ENCODE measurements at regions not wholly inside any gene's neighbourhood (a gene's known extent, or its start where the extent isn't known, plus 50 kb on each side); places are given as distances from the start of the nearest gene placed in this dataset.

- Histone ChIP-seq H2AFZ (no peak overlapping the region), H3K4me2 (no peak overlapping the region), H3K9me2 (replicated peaks; ENCODE audit: insufficient read depth) (no peaks in the 10 kb centered on the region), H3K79me2 (no peaks in the 10 kb centered on the region), H4K20me1 (ENCODE audit: insufficient read depth, poor library complexity, severe bottlenecking) (no peaks in the 10 kb centered on the region), H3K27ac (no peak overlapping the region), H3K9me3 (ENCODE audit: low read depth) (no peaks in the 10 kb centered on the region), H3K4me1 (ENCODE audit: insufficient read depth) (no peaks in the 10 kb centered on the region), H3K27me3 (no peaks in the 10 kb centered on the region), H3K4me3 (no peak overlapping the region), H3K36me3 (replicated peaks; ENCODE audit: insufficient read depth, low read depth) (no peaks in the 10 kb centered on the region)
- WGBS (ENCODE audit: low lambda C conversion rate, missing lambda C conversion rate): 66% methylated on average over 6 of the region's 6 CpGs
- no peak for DNase-seq (ENCODE audit: low spot score)
- TF ChIP-seq EZH2phosphoT487 (IDR thresholded peaks at IDR 0.05; ENCODE audit: low read depth, severe bottlenecking, unreplicated experiment) (no peak), EZH2 (IDR thresholded peaks at IDR 0.05; ENCODE audit: borderline replicate concordance) (no peak)
- TF ChIP-seq, protein P1, sequence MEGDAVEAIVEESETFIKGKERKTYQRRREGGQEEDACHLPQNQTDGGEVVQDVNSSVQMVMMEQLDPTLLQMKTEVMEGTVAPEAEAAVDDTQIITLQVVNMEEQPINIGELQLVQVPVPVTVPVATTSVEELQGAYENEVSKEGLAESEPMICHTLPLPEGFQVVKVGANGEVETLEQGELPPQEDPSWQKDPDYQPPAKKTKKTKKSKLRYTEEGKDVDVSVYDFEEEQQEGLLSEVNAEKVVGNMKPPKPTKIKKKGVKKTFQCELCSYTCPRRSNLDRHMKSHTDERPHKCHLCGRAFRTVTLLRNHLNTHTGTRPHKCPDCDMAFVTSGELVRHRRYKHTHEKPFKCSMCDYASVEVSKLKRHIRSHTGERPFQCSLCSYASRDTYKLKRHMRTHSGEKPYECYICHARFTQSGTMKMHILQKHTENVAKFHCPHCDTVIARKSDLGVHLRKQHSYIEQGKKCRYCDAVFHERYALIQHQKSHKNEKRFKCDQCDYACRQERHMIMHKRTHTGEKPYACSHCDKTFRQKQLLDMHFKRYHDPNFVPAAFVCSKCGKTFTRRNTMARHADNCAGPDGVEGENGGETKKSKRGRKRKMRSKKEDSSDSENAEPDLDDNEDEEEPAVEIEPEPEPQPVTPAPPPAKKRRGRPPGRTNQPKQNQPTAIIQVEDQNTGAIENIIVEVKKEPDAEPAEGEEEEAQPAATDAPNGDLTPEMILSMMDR (IDR thresholded peaks at IDR 0.05; ENCODE audit: poor library complexity): no peak
Measured at GRCh38 chr7:8379264-8379663, 54.1 kb upstream of the NXPH1 start.

- Histone ChIP-seq H3K27ac (no peak overlapping the region), H4K20me1 (ENCODE audit: insufficient read depth, poor library complexity, severe bottlenecking) (no peaks in the 10 kb centered on the region), H3K36me3 (replicated peaks; ENCODE audit: insufficient read depth, low read depth) (no peaks in the 10 kb centered on the region), H3K9me2 (replicated peaks; ENCODE audit: insufficient read depth) (no peaks in the 10 kb centered on the region), H2AFZ (no peak overlapping the region), H3K79me2 (no peaks in the 10 kb centered on the region), H3K9me3 (ENCODE audit: low read depth) (no peaks in the 10 kb centered on the region), H3K4me2 (no peak overlapping the region), H3K4me1 (ENCODE audit: insufficient read depth) (no peaks in the 10 kb centered on the region), H3K27me3 (no peaks in the 10 kb centered on the region), H3K4me3 (no peak overlapping the region)
- 69% methylated on average over 1 of the region's 1 CpG for WGBS (ENCODE audit: low lambda C conversion rate, missing lambda C conversion rate)
- DNase-seq (ENCODE audit: low spot score): no peak
- TF ChIP-seq EZH2phosphoT487 (IDR thresholded peaks at IDR 0.05; ENCODE audit: low read depth, severe bottlenecking, unreplicated experiment) (no peak), EZH2 (IDR thresholded peaks at IDR 0.05; ENCODE audit: borderline replicate concordance) (no peak)
- TF ChIP-seq, protein P1 (IDR thresholded peaks at IDR 0.05; ENCODE audit: poor library complexity): no peak
Measured at GRCh38 chr7:8380130-8380529, 53.3 kb upstream of the NXPH1 start.

DNA sequence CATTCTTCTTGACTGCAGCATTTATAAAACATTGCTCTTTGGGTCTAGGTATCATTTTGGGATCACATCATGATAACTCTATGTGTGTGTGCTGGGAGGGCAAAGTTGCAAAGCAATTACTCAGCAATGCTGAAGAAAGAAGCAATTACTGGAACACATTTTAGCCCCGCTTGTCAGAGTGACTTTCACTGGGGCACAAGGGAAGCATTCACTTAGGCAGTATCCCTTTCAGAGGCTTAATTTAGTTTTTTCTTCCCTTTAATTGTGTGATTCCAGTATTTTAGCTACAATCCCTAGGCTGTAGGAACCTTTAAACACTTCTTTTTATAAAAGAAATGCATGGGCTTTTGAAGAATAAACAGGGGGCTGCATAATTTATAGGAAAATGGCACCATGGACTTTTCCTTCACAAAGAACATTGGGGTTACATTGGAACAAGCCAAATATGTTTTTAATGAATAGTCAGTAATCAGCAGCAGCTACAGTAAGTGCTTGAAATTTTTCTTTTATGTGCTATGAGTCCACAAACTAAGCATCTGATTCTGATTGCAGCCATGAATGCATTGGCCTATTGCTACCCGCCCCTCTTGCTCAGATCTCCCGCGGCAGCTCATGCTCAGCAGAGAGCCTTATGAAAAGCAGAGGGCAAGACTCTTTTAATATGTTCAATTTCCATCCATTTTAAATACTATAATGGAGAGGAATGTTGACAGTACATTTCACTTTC is 51.2 kb upstream of the NXPH1 start:
- TF ChIP-seq, protein P1 (IDR thresholded peaks at IDR 0.05; ENCODE audit: poor library complexity): no peak
- no peak for TF ChIP-seq EZH2phosphoT487 (IDR thresholded peaks at IDR 0.05; ENCODE audit: low read depth, severe bottlenecking, unreplicated experiment)
- TF ChIP-seq EZH2 (IDR thresholded peaks at IDR 0.05; ENCODE audit: borderline replicate concordance): no peak
- no peaks in the 10 kb centered on the region for H3K79me2 ChIP-seq
- H3K4me2 ChIP-seq: no peak overlapping the region
- no peaks in the 10 kb centered on the region for H3K4me1 ChIP-seq (ENCODE audit: insufficient read depth)
- H3K4me3 ChIP-seq: no peak overlapping the region
- no peak overlapping the region for H3K27ac ChIP-seq
- no peaks in the 10 kb centered on the region for H3K27me3 ChIP-seq
- no peaks in the 10 kb centered on the region for H3K36me3 ChIP-seq (replicated peaks; ENCODE audit: insufficient read depth, low read depth)
- no peak for DNase-seq (ENCODE audit: low spot score)
- H2AFZ ChIP-seq: no peak overlapping the region
- H3K9me3 ChIP-seq (ENCODE audit: low read depth): no peaks in the 10 kb centered on the region
- WGBS (ENCODE audit: low lambda C conversion rate, missing lambda C conversion rate): 51% methylated on average over 4 of the region's 4 CpGs
- H4K20me1 ChIP-seq (ENCODE audit: insufficient read depth, poor library complexity, severe bottlenecking): no peaks in the 10 kb centered on the region
- no peaks in the 10 kb centered on the region for H3K9me2 ChIP-seq (replicated peaks; ENCODE audit: insufficient read depth)

Data from hepatocyte (in vitro differentiated cells).